Psoas muscle (tissue), 7 donors: ENCODE measurements at regions not wholly inside any gene's neighbourhood (a gene's known extent, or its start where the extent isn't known, plus 50 kb on each side); places are given as distances from the start of the nearest gene placed in this dataset.

Experiments used
- ATAC-seq, 4 donors: fragments of 200-7000 bp; cut with Tn5 transposase; one replicate each; pipeline ENCODE4 v1.9.1; 2020; ENCODE audit warnings: moderate library complexity in 3 of 4, mild to moderate bottlenecking in 2 of 4
- DNase-seq, 2 donors: peaks; one replicate each; pipeline ENCODE4 v3.0.0-alpha.2; 2020
- H3K27ac ChIP-seq: fragments of 200-600 bp; one replicate; pipeline ENCODE4 v1.8.0; 2022
- H3K27me3 ChIP-seq, 3 donors: fragments of 200-600 bp in 1 of 3; one replicate each; pipeline versions ENCODE4 v1.6.1 to v1.8.0; 2013 to 2022; ENCODE audit warnings: low read length in 2 of 3, mild to moderate bottlenecking in 2 of 3, moderate library complexity in 1 of 3; ENCODE audit not compliant: insufficient read depth in 3 of 3
- H3K36me3 ChIP-seq, 2 donors: fragments of 200-600 bp in 1 of 2; one replicate each; pipeline versions ENCODE4 v1.6.1 to v1.8.0; 2013 to 2022; ENCODE audit warnings: low read depth in 1 of 2, mild to moderate bottlenecking in 1 of 2, moderate library complexity in 1 of 2; ENCODE audit not compliant: insufficient read depth in 1 of 2
- H3K4me1 ChIP-seq: fragments of 200-600 bp; one replicate; pipeline ENCODE4 v1.8.0; 2022
- H3K4me3 ChIP-seq: fragments of 200-600 bp; one replicate; pipeline ENCODE4 v1.8.0; 2022; ENCODE audit warnings: mild to moderate bottlenecking
- H3K9me3 ChIP-seq: fragments of 200-600 bp; one replicate; pipeline ENCODE4 v1.8.0; 2022
- CTCF ChIP-seq: fragments of 200-600 bp; IDR thresholded peaks from one replicate; pipeline ENCODE4 v1.8.0; 2022; ENCODE audit warnings: antibody characterized with exemption
- WGBS, 3 donors: extraction: QIAGEN DNeasy Blood & Tissue Kit; methylation state at CpG; one replicate each; pipeline versions ENCODE4 v1.1.6 to v1.1.7; 2013; 5-methylcytosine and 5-hydroxymethylcytosine counted together
- intact Hi-C, 2 donors: fragments of 100-400 bp; cut with DNase I; formaldehyde crosslinking; loops; one replicate each; pipeline versions ENCODE4 v1.11.0 to v1.14.2; 2022
- donor health status: healthy with polysubstance abuse.
- donor health status: DM: no; HTN: no; CAD: no; lungs with moderate emphysema.
- donor health status: Bipolar disorder and iron deficiency.
- donor health status: healthy.
- donor health status: DM: yes; HTN: yes; CAD: no.
- donor health status: DM: no; HTN: no; CAD: no.
- donor health status: DM: yes; HTN: yes; CAD: no.

- no peaks in the 10 kb centered on the region for H3K4me1 ChIP-seq
- DNase-seq = no peak
- peaks cover 0 to 8% (median 0%) of the 10 kb centered on the region in 3 donors for H3K27me3 ChIP-seq
- no peak for ATAC-seq
- H3K27ac ChIP-seq = no peak overlapping the region
- intact Hi-C loops = no loop called here
- no peaks in the 10 kb centered on the region for H3K9me3 ChIP-seq
- H3K4me3 ChIP-seq = no peak overlapping the region
- no peak for TF ChIP-seq CTCF
- H3K36me3 ChIP-seq = no peaks in the 10 kb centered on the region
These were observed 71.4 kb upstream of the DYNC1I1 start for GRCh38 chr7:95700917-95701316.

GRCh38 chr7:95694334-95694733 lies 78.0 kb upstream of the DYNC1I1 start:
- ATAC-seq = no peak
- Histone ChIP-seq H3K9me3 (no peaks in the 10 kb centered on the region), H3K36me3 (no peaks in the 10 kb centered on the region), H3K4me1 (peaks cover 9% of the 10 kb centered on the region), H3K4me3 (no peak overlapping the region), H3K27me3 (no peaks in the 10 kb centered on the region), H3K27ac (no peak overlapping the region)
- TF ChIP-seq CTCF = no peak
- WGBS, 3 donors = 77 to 90% (median 78%) methylated on average over 2 of the region's 2 CpGs
- DNase-seq = no peak
- intact Hi-C loops = no loop called here

GRCh38 chr7:95693551-95694333 lies 78.6 kb upstream of the DYNC1I1 start:
- no peak for ATAC-seq
- Histone ChIP-seq H3K4me1 (peaks cover 12% of the 10 kb centered on the region), H3K27ac (no peak overlapping the region), H3K36me3 (no peaks in the 10 kb centered on the region), H3K27me3 (no peaks in the 10 kb centered on the region), H3K4me3 (no peak overlapping the region), H3K9me3 (no peaks in the 10 kb centered on the region)
- TF ChIP-seq CTCF = no peak
- intact Hi-C loops = no loop called here
- no peak for DNase-seq
- 66 to 78% (median 72%) methylated on average over 5 of the region's 5 CpGs for WGBS, 3 donors

DNA sequence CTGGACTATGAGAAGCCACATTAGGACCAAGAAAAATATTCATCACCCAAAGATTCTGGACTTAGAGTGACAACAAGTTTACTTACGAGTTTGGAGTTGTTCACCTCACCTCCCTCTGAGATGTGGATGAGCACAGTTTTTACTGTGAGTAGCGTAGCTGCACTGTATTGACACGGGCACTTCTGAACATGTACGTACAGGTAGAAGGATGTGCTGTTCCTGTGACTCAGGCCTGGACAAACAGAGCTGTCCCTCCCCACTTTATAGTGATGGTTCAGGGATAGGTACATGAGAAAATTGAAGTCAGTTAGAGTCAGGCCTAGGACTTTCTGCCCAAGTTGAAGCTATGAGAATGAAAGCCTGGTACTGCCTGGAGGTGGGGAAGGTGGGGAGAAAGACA lies 80.9 kb upstream of the DYNC1I1 start:
- intact Hi-C loops = no loop called here
- no peak for DNase-seq
- Histone ChIP-seq H3K4me3 (no peak overlapping the region), H3K27ac (no peak overlapping the region), H3K9me3 (no peaks in the 10 kb centered on the region), H3K27me3 (no peaks in the 10 kb centered on the region), H3K4me1 (peaks cover 14% of the 10 kb centered on the region), H3K36me3 (no peaks in the 10 kb centered on the region)
- no peak for TF ChIP-seq CTCF
- 72 to 96% (median 95%) methylated on average over 4 of the region's 4 CpGs for WGBS, 3 donors
- ATAC-seq = no peak
